Endodermal cell (in vitro differentiated cells): ENCODE measurements at regions not wholly inside any gene's neighbourhood (a gene's known extent, or its start where the extent isn't known, plus 50 kb on each side); places are given as distances from the start of the nearest gene placed in this dataset.

Source experiments
- DNase-seq: peaks from one replicate; pipeline ENCODE4 v3.0.0-alpha.2; 2017
- H3K27ac ChIP-seq: 2 replicates; pipeline ENCODE4 v1.5.1; 2013; ENCODE audit warnings: mild to moderate bottlenecking, low read depth, low read length, moderate library complexity
- H3K27me3 ChIP-seq: 2 replicates; pipeline ENCODE4 v1.6.1; 2013; ENCODE audit warnings: mild to moderate bottlenecking, low read length, moderate library complexity; ENCODE audit not compliant: insufficient read depth, control insufficient read depth, poor library complexity, severe bottlenecking
- H3K36me3 ChIP-seq: 2 replicates; pipeline ENCODE4 v1.7.0; 2013; ENCODE audit warnings: mild to moderate bottlenecking, low read length, moderate library complexity; ENCODE audit not compliant: control insufficient read depth, insufficient read depth
- H3K4me1 ChIP-seq: one replicate; pipeline ENCODE4 v1.7.0; 2013; ENCODE audit warnings: low read length; ENCODE audit not compliant: control insufficient read depth, insufficient read depth
- H3K4me3 ChIP-seq: 2 replicates; pipeline ENCODE4 v1.5.1; 2013; ENCODE audit warnings: mild to moderate bottlenecking, low read length, moderate library complexity
- H3K9ac ChIP-seq: 2 replicates; pipeline ENCODE4 v1.6.1; 2013; ENCODE audit warnings: mild to moderate bottlenecking, low read length, moderate library complexity; ENCODE audit not compliant: poor library complexity, severe bottlenecking; ENCODE audit errors: extremely low read depth
- H3K9me3 ChIP-seq: 2 replicates; pipeline ENCODE4 v1.6.1; 2013; ENCODE audit warnings: mild to moderate bottlenecking, low read length, moderate library complexity; ENCODE audit not compliant: control insufficient read depth
- H3K27ac Mint-ChIP-seq: 2 replicates; pipeline ENCODE4 v1.8.0; 2020; ENCODE audit warnings: mixed read lengths
- H3K27me3 Mint-ChIP-seq: 2 replicates; pipeline ENCODE4 v1.8.0; 2021; ENCODE audit warnings: mild to moderate bottlenecking, mixed read lengths; ENCODE audit not compliant: insufficient read depth
- H3K36me3 Mint-ChIP-seq: 2 replicates; pipeline ENCODE4 v1.8.0; 2020; ENCODE audit warnings: low read depth, mixed read lengths
- H3K4me1 Mint-ChIP-seq: 2 replicates; pipeline ENCODE4 v1.8.0; 2020; ENCODE audit warnings: mixed read lengths
- H3K4me3 Mint-ChIP-seq: 2 replicates; pipeline ENCODE4 v1.8.0; 2020; ENCODE audit warnings: mild to moderate bottlenecking, moderate library complexity, mixed read lengths
- H3K9me3 Mint-ChIP-seq: 2 replicates; pipeline ENCODE4 v1.8.0; 2020; ENCODE audit warnings: mild to moderate bottlenecking, mixed read lengths
- CTCF ChIP-seq: fragments of 200-600 bp; sonication (generic); conservative IDR thresholded peaks from 2 replicates; pipeline ENCODE4 v1.5.0; 2021; ENCODE audit warnings: antibody characterized with exemption, mild to moderate bottlenecking
- WGBS, 2 experiments: methylation state at CpG; one replicate each; pipeline versions ENCODE4 v1.1.5 to v1.1.7; 2013; ENCODE audit warnings: missing lambda C conversion rate in 2 of 2, mixed read lengths in 1 of 2; ENCODE audit not compliant: insufficient coverage in 1 of 2, insufficient read length in 1 of 2; 5-methylcytosine and 5-hydroxymethylcytosine counted together

GRCh38 chr10:8417631-8418030, 363.1 kb downstream of the GATA3 start:
- Histone ChIP-seq H3K36me3 (no peaks in the 10 kb centered on the region), H3K9me3 (no peaks in the 10 kb centered on the region), H3K9ac (no peak overlapping the region), H3K27me3 (peaks cover 5% of the 10 kb centered on the region), H3K27ac (no peak overlapping the region), H3K4me1 (peaks cover 4% of the 10 kb centered on the region), H3K4me3 (no peak overlapping the region)
- TF ChIP-seq CTCF: no peak
- no peak overlapping the region for H3K4me3 Mint-ChIP-seq
- H3K27me3 Mint-ChIP-seq: peaks cover 29% of the 10 kb centered on the region
- H3K9me3 Mint-ChIP-seq: peaks cover 3% of the 10 kb centered on the region
- no peaks in the 10 kb centered on the region for H3K36me3 Mint-ChIP-seq
- WGBS, 2 experiments: 91% methylated on average over 1 of the region's 1 CpG; no CpG with 5 or more reads in 1 of the 2 experiments
- no peak for DNase-seq
- H3K27ac Mint-ChIP-seq: no peak overlapping the region
- H3K4me1 Mint-ChIP-seq: peaks cover 31% of the 10 kb centered on the region

GRCh38 chr10:8418631-8419030, 364.1 kb downstream of the GATA3 start:
- Histone ChIP-seq H3K4me3 (no peak overlapping the region), H3K27ac (no peak overlapping the region), H3K27me3 (peaks cover 5% of the 10 kb centered on the region), H3K9ac (no peak overlapping the region), H3K9me3 (no peaks in the 10 kb centered on the region), H3K4me1 (peaks cover 4% of the 10 kb centered on the region), H3K36me3 (no peaks in the 10 kb centered on the region)
- Mint-ChIP-seq H3K27ac (no peak overlapping the region), H3K36me3 (no peaks in the 10 kb centered on the region), H3K27me3 (peaks cover 29% of the 10 kb centered on the region), H3K4me1 (peaks cover 30% of the 10 kb centered on the region), H3K4me3 (no peak overlapping the region), H3K9me3 (peaks cover 3% of the 10 kb centered on the region)
- no peak for TF ChIP-seq CTCF
- no peak for DNase-seq
- 93 to 94% methylated on average over 4 of the region's 4 CpGs for WGBS, 2 experiments

- Mint-ChIP-seq H3K27me3 (peaks cover 29% of the 10 kb centered on the region), H3K9me3 (no peaks in the 10 kb centered on the region), H3K36me3 (no peaks in the 10 kb centered on the region), H3K4me3 (no peak overlapping the region), H3K4me1 (peaks cover 30% of the 10 kb centered on the region), H3K27ac (no peak overlapping the region)
- H3K4me1 ChIP-seq: peaks cover 4% of the 10 kb centered on the region
- H3K9me3 ChIP-seq: no peaks in the 10 kb centered on the region
- no peak for DNase-seq
- H3K27me3 ChIP-seq: peaks cover 5% of the 10 kb centered on the region
- H3K9ac ChIP-seq: no peak overlapping the region
- H3K4me3 ChIP-seq: no peak overlapping the region
- H3K27ac ChIP-seq: no peak overlapping the region
- 80 to 94% methylated on average over 1 to 2 of the region's 2 CpGs for WGBS, 2 experiments
- no peak for TF ChIP-seq CTCF
- no peaks in the 10 kb centered on the region for H3K36me3 ChIP-seq
These were observed 365.7 kb downstream of the GATA3 start for GRCh38 chr10:8420182-8420581.
